Astrocyte (in vitro differentiated cells and primary cell): ENCODE measurements at regions not wholly inside any gene's neighbourhood (a gene's known extent, or its start where the extent isn't known, plus 50 kb on each side); places are given as distances from the start of the nearest gene placed in this dataset.
A peak's percentile ranks its signal among the peaks of the same experiment; 100 is the strongest.

Source experiments
- EZH2 ChIP-seq: IDR thresholded peaks from 2 replicates; pipeline ENCODE4 v1.6.1; 2012; ENCODE audit warnings: mild to moderate bottlenecking, low read length, inconsistent platforms; ENCODE audit not compliant: insufficient read depth
- TF ChIP-seq, protein P1 (sequence below): IDR thresholded peaks from 2 replicates; pipeline ENCODE4 v1.5.1; 2011; ENCODE audit warnings: low read depth, mild to moderate bottlenecking, inconsistent platforms, low read length, moderate library complexity; ENCODE audit not compliant: insufficient read depth

DNA sequence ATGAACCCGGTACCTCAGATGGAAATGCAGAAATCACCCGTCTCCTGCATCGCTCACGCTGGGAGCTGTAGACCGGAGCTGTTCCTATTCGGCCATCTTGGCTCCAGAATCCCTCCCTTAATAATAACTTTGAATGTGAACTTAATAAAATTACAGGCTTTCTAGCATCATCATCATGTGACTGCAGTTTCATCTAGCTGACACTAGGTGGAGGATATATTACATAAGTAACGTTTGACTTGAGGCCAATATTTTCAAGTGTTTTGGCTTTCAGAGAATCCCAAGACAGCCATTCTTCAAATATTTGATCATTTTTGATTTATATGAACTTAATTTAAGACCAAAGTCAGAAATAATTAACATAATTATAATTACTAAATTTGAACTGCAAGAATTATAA is 474.9 kb upstream of the CDH10 start:
- no peak for TF ChIP-seq EZH2
- TF ChIP-seq, protein P1, sequence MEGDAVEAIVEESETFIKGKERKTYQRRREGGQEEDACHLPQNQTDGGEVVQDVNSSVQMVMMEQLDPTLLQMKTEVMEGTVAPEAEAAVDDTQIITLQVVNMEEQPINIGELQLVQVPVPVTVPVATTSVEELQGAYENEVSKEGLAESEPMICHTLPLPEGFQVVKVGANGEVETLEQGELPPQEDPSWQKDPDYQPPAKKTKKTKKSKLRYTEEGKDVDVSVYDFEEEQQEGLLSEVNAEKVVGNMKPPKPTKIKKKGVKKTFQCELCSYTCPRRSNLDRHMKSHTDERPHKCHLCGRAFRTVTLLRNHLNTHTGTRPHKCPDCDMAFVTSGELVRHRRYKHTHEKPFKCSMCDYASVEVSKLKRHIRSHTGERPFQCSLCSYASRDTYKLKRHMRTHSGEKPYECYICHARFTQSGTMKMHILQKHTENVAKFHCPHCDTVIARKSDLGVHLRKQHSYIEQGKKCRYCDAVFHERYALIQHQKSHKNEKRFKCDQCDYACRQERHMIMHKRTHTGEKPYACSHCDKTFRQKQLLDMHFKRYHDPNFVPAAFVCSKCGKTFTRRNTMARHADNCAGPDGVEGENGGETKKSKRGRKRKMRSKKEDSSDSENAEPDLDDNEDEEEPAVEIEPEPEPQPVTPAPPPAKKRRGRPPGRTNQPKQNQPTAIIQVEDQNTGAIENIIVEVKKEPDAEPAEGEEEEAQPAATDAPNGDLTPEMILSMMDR: peak; percentile 31
